HG02763 (cell line): ENCODE measurements at regions not wholly inside any gene's neighbourhood (a gene's known extent, or its start where the extent isn't known, plus 50 kb on each side); places are given as distances from the start of the nearest gene placed in this dataset.

Source experiments
- ATAC-seq: cut with Tn5 transposase; IDR thresholded peaks from one replicate; pipeline ENCODE4 v1.9.1; 2021; ENCODE audit warnings: mild to moderate bottlenecking, moderate library complexity; ENCODE audit not compliant: unreplicated experiment

- no peak for ATAC-seq
Measured at GRCh38 chr9:82295181-82295580, 306.6 kb downstream of the SPATA31D1 start.

GRCh38 chr9:82299870-82300269, 311.3 kb downstream of the SPATA31D1 start:
- peak; percentile 78 for ATAC-seq

GRCh38 chr9:82302968-82303655, 314.5 kb downstream of the SPATA31D1 start:
- ATAC-seq, result no peak

GRCh38 chr9:82308836-82309235, 320.3 kb downstream of the SPATA31D1 start:
- no peak for ATAC-seq

- no peak for ATAC-seq
Measured at GRCh38 chr9:82313697-82314096, 325.1 kb downstream of the SPATA31D1 start.

GRCh38 chr9:82320566-82320965, 332.0 kb downstream of the SPATA31D1 start:
- ATAC-seq, result no peak

GRCh38 chr9:82325907-82326306, 337.3 kb downstream of the SPATA31D1 start:
- no peak for ATAC-seq

GRCh38 chr9:82327641-82328040, 339.1 kb downstream of the SPATA31D1 start:
- ATAC-seq, result no peak

GRCh38 chr9:82331079-82331478, 342.5 kb downstream of the SPATA31D1 start:
- no peak for ATAC-seq

- ATAC-seq, result no peak
Measured at GRCh38 chr9:82332018-82332773, 343.6 kb downstream of the SPATA31D1 start.

- ATAC-seq, result no peak
Measured at GRCh38 chr9:82332774-82333152, 344.2 kb downstream of the SPATA31D1 start.

GRCh38 chr9:82333671-82334070, 345.1 kb downstream of the SPATA31D1 start:
- ATAC-seq, result no peak

- no peak for ATAC-seq
Measured at GRCh38 chr9:82334286-82334685, 345.7 kb downstream of the SPATA31D1 start.

GRCh38 chr9:82337351-82337750, 348.8 kb downstream of the SPATA31D1 start:
- no peak for ATAC-seq

GRCh38 chr9:82342046-82342445, 353.5 kb downstream of the SPATA31D1 start:
- ATAC-seq, result no peak

GRCh38 chr9:82346040-82346439, 357.5 kb downstream of the SPATA31D1 start:
- no peak for ATAC-seq

- no peak for ATAC-seq
Measured at GRCh38 chr9:82353631-82354278, 365.2 kb downstream of the SPATA31D1 start.

GRCh38 chr9:82354279-82354659, 365.7 kb downstream of the SPATA31D1 start:
- ATAC-seq, result no peak

- ATAC-seq, result no peak
Measured at GRCh38 chr9:82356131-82356530, 367.6 kb downstream of the SPATA31D1 start.

- ATAC-seq, result no peak
Measured at GRCh38 chr9:82356871-82357270, 368.3 kb downstream of the SPATA31D1 start.

GRCh38 chr9:82363198-82363597, 374.6 kb downstream of the SPATA31D1 start:
- no peak for ATAC-seq

- ATAC-seq, result no peak
Measured at GRCh38 chr9:82363682-82364081, 375.1 kb downstream of the SPATA31D1 start.
